K562 (cell line): ENCODE measurements at regions not wholly inside any gene's neighbourhood (a gene's known extent, or its start where the extent isn't known, plus 50 kb on each side); places are given as distances from the start of the nearest gene placed in this dataset.

Source experiments
- ATAC-seq: fragments of 200-7000 bp; cut with Tn5 transposase; 3 replicates; pipeline ENCODE4 v1.9.1; 2020; ENCODE audit warnings: moderate library complexity
- BruUV-seq: library from RNA; stranded (reverse); fragments of 400-500 nt; replicated peaks from 2 replicates; lab custom pipeline; 2021; lab: Mats Ljungman, UMichigan
- CTCF ChIA-PET: fragments of 300-600 bp; formaldehyde crosslinking; extraction: SDS; loops from one replicate; lab custom pipeline; 2021; ENCODE audit warnings: low intra/inter-chr PET ratio; lab: Yijun Ruan, JAX
- POLR2A ChIA-PET: fragments of 300-600, 350-650 bp; sonication (Branson Sonifier 250); formaldehyde crosslinking; extraction: SDS; loops from one replicate; lab custom pipeline; 2021; ENCODE audit warnings: antibody characterized with exemption, inconsistent platforms; lab: Yijun Ruan, JAX
- DNase-seq, 4 experiments: peaks; one replicate each; pipeline versions ENCODE4 v3.0.0 to v3.0.0-alpha.2; 2011 to 2018; ENCODE audit warnings: low spot score in 3 of 4, mixed read lengths in 3 of 4; ENCODE audit errors: extremely low read depth in 1 of 4
- FAIRE-seq: peaks from 2 replicates; lab custom pipeline; 2011; peaks lifted over from hg19 to GRCh38; lab: Jason Lieb, UNC
- H2AFZ ChIP-seq: 2 replicates; pipeline ENCODE4 v1.6.0; 2011; ENCODE audit warnings: low read depth, low read length, control low read depth, inconsistent platforms
- H3K27ac ChIP-seq: fragments of 200-600 bp; 3 replicates; pipeline ENCODE4 v1.8.0; 2011; ENCODE audit warnings: low read depth, mild to moderate bottlenecking, control low read depth, inconsistent platforms, low read length, moderate library complexity, mixed read lengths; ENCODE audit errors: extremely low read depth
- H3K27me3 ChIP-seq, 2 experiments: fragments of 300-600 bp in 1 of 2; 2 replicates in 1 of 2; 3 replicates in 1 of 2; pipeline versions ENCODE4 v1.6.0 to v1.8.0; 2011; ENCODE audit warnings: inconsistent platforms in 2 of 2, low read length in 2 of 2, mild to moderate bottlenecking in 1 of 2, mixed read lengths in 1 of 2, moderate library complexity in 1 of 2; ENCODE audit not compliant: control insufficient read depth in 2 of 2, insufficient read depth in 2 of 2
- H3K36me3 ChIP-seq: fragments of 300-600 bp; 3 replicates; pipeline ENCODE4 v1.8.0; 2011; ENCODE audit warnings: mild to moderate bottlenecking, low read length, inconsistent platforms; ENCODE audit not compliant: control insufficient read depth, insufficient read depth
- H3K4me1 ChIP-seq, 2 experiments: fragments of 200-600 bp in 1 of 2; replicated peaks in 1 of 2; 2 replicates in 1 of 2; 3 replicates in 1 of 2; pipeline versions ENCODE4 v1.5.1 to v1.8.0; 2011; ENCODE audit warnings: inconsistent platforms in 2 of 2, low read length in 2 of 2, mild to moderate bottlenecking in 1 of 2, mixed read lengths in 1 of 2, moderate library complexity in 1 of 2; ENCODE audit not compliant: control insufficient read depth in 2 of 2, insufficient read depth in 2 of 2
- H3K4me2 ChIP-seq: 2 replicates; pipeline ENCODE4 v1.6.1; 2011; ENCODE audit warnings: low read length, control low read depth, inconsistent platforms, mixed read lengths; ENCODE audit not compliant: insufficient read depth
- H3K4me3 ChIP-seq: fragments of 200-600 bp; sonication (generic), shearing (Covaris generic); 2 replicates; pipeline ENCODE4 v1.5.1; 2016; ENCODE audit warnings: control low read depth, inconsistent platforms
- H3K79me2 ChIP-seq: fragments of 200-600 bp; 3 replicates; pipeline ENCODE4 v1.8.0; 2011; ENCODE audit warnings: low read length, inconsistent platforms; ENCODE audit not compliant: control insufficient read depth, insufficient read depth
- H3K9ac ChIP-seq, 2 experiments: 2 replicates each; pipeline versions ENCODE4 v1.6.0 to v1.6.1; 2011; ENCODE audit warnings: low read depth in 2 of 2, low read length in 2 of 2, control low read depth in 1 of 2, inconsistent platforms in 1 of 2, mild to moderate bottlenecking in 1 of 2, mixed read lengths in 1 of 2; ENCODE audit not compliant: insufficient read depth in 1 of 2
- H3K9me1 ChIP-seq: one replicate; pipeline ENCODE4 v1.6.0; 2011; ENCODE audit warnings: inconsistent platforms, mild to moderate bottlenecking, low read length, moderate library complexity; ENCODE audit not compliant: control insufficient read depth, insufficient read depth
- H3K9me3 ChIP-seq: replicated peaks from 2 replicates; pipeline ENCODE4 v1.5.1; 2011; ENCODE audit warnings: low read depth, low read length, inconsistent platforms; ENCODE audit not compliant: control insufficient read depth, insufficient read depth
- H4K20me1 ChIP-seq: replicated peaks from 2 replicates; pipeline ENCODE4 v1.6.1; 2011; ENCODE audit warnings: low read length, inconsistent platforms, mixed read lengths; ENCODE audit not compliant: control insufficient read depth, insufficient read depth
- CHCHD3 ChIP-seq: fragments of 250-450 bp; sonication (Bioruptor Pico); IDR thresholded peaks from 2 replicates; pipeline ENCODE4 v2.1.2; 2022; ENCODE audit warnings: mild to moderate bottlenecking
- EP400 ChIP-seq: fragments of 450-650 bp; IDR thresholded peaks from 2 replicates; pipeline ENCODE4 v1.6.1; 2017; ENCODE audit warnings: antibody characterized with exemption, mild to moderate bottlenecking, moderate library complexity
- ESRRB ChIP-seq: fragments of 250-450 bp; sonication (Bioruptor Pico); IDR thresholded peaks from 2 replicates; pipeline ENCODE4 v1.5.0; 2020; ENCODE audit warnings: mild to moderate bottlenecking, moderate library complexity, borderline replicate concordance
- ILF3 ChIP-seq: fragments of 450-650 bp; IDR thresholded peaks from 2 replicates; pipeline ENCODE4 v1.6.1; 2018; ENCODE audit warnings: antibody characterized with exemption, mild to moderate bottlenecking, moderate library complexity, borderline replicate concordance
- MIER1 ChIP-seq: fragments of 450-650 bp; IDR thresholded peaks from 2 replicates; pipeline ENCODE4 v1.6.1; 2016; ENCODE audit warnings: antibody characterized with exemption, mild to moderate bottlenecking, low read depth
- MXI1 ChIP-seq: IDR thresholded peaks from 2 replicates; pipeline ENCODE4 v1.6.1; 2011; ENCODE audit warnings: low read depth, mild to moderate bottlenecking, improper control_type of control experiment, low read length
- PRDM10 ChIP-seq: fragments of 450-650 bp; IDR thresholded peaks from 2 replicates; pipeline ENCODE4 v1.6.1; 2018; ENCODE audit not compliant: partially characterized antibody
- RNF219 ChIP-seq: fragments of 250-450 bp; sonication (Bioruptor Pico); IDR thresholded peaks from 2 replicates; pipeline ENCODE4 v1.5.0; 2022; ENCODE audit warnings: mild to moderate bottlenecking
- ZNF212 ChIP-seq: fragments of 450-650 bp; formaldehyde crosslinking; IDR thresholded peaks from 2 replicates; pipeline ENCODE4 v1.4.0; 2020; ENCODE audit warnings: mild to moderate bottlenecking
- ZNF699 ChIP-seq: fragments of 250-450 bp; sonication (Bioruptor Pico); IDR thresholded peaks from 2 replicates; pipeline ENCODE4 v1.8.0; 2021; ENCODE audit warnings: mild to moderate bottlenecking, moderate library complexity; ENCODE audit not compliant: insufficient replicate concordance
- WGBS: fragments of 100-300 bp; shearing (Covaris generic); methylation state at CpG from one replicate; pipeline ENCODE4 v1.1.6; 2016; ENCODE audit warnings: low coverage, mixed read lengths; ENCODE audit not compliant: insufficient coverage; ENCODE audit errors: missing lambda C conversion rate; 5-methylcytosine and 5-hydroxymethylcytosine counted together
- in situ Hi-C: fragments of 300-500 bp; cut with MboI; formaldehyde crosslinking; loops from 4 replicates; pipeline ENCODE4 v1.15.0; 2018; ENCODE audit warnings: inconsistent platforms, mixed read lengths
- intact Hi-C: fragments of 100-400 bp; cut with micrococcal nuclease; formaldehyde crosslinking; loops from 2 replicates; pipeline ENCODE4 v1.14.2; 2022
- TF ChIP-seq, protein P1 (sequence below): fragments of 200-400 bp; formaldehyde crosslinking; IDR thresholded peaks from 2 replicates; pipeline ENCODE4 v1.6.1; 2017; ENCODE audit warnings: mild to moderate bottlenecking, low read depth, low read length, moderate library complexity
- TF ChIP-seq, protein P2 (sequence below): fragments of 250-450 bp; sonication (Bioruptor Pico); IDR thresholded peaks from 2 replicates; pipeline ENCODE4 v1.8.0; 2021; ENCODE audit warnings: borderline replicate concordance, mild to moderate bottlenecking, moderate library complexity; ENCODE audit not compliant: poor library complexity, severe bottlenecking

GRCh38 chr5:141734501-141735229, 52.6 kb upstream of the ARAP3 start (continued):
- peak; percentile 86 for TF ChIP-seq MIER1
- TF ChIP-seq ZNF212 (CRISPR knock-in tag), result no peak
- TF ChIP-seq, protein P1, sequence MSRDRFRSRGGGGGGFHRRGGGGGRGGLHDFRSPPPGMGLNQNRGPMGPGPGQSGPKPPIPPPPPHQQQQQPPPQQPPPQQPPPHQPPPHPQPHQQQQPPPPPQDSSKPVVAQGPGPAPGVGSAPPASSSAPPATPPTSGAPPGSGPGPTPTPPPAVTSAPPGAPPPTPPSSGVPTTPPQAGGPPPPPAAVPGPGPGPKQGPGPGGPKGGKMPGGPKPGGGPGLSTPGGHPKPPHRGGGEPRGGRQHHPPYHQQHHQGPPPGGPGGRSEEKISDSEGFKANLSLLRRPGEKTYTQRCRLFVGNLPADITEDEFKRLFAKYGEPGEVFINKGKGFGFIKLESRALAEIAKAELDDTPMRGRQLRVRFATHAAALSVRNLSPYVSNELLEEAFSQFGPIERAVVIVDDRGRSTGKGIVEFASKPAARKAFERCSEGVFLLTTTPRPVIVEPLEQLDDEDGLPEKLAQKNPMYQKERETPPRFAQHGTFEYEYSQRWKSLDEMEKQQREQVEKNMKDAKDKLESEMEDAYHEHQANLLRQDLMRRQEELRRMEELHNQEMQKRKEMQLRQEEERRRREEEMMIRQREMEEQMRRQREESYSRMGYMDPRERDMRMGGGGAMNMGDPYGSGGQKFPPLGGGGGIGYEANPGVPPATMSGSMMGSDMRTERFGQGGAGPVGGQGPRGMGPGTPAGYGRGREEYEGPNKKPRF, result no peak
- no peak for TF ChIP-seq MXI1
- TF ChIP-seq ILF3, result no peak
- TF ChIP-seq EP400, result no peak

GRCh38 chr5:141733198-141733597, 51.2 kb upstream of the ARAP3 start:
- DNase-seq, result no peak
- H3K4me2 ChIP-seq, result no peak overlapping the region
- TF ChIP-seq CHCHD3 (no peak), PRDM10 (no peak), ZNF699 (no peak), ESRRB (no peak), RNF219 (CRISPR knock-in tag) (no peak)
- TF ChIP-seq, protein P2, sequence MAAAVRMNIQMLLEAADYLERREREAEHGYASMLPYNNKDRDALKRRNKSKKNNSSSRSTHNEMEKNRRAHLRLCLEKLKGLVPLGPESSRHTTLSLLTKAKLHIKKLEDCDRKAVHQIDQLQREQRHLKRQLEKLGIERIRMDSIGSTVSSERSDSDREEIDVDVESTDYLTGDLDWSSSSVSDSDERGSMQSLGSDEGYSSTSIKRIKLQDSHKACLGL (CRISPR knock-in tag), result no peak

More at GRCh38 chr5:141733198-141733597, 51.2 kb upstream of the ARAP3 start:
- in situ Hi-C loops, result no loop called here
- peaks cover 19% of the 10 kb centered on the region for H4K20me1 ChIP-seq
- CTCF ChIA-PET, result no interaction called here
- peaks cover 0 to 25% of the 10 kb centered on the region in 2 experiments; a peak in 2 of 5 replicates for H3K27me3 ChIP-seq
- no peak overlapping the region for H3K9ac ChIP-seq
- H2AFZ ChIP-seq, result no peak overlapping the region
- FAIRE-seq (no peak), ATAC-seq (no peak)
- H3K9me3 ChIP-seq, result no peaks in the 10 kb centered on the region
- WGBS, result 4% methylated on average over 2 of the region's 2 CpGs
- H3K36me3 ChIP-seq, result no peaks in the 10 kb centered on the region
- H3K27ac ChIP-seq, result no peak overlapping the region
- no peaks in the 10 kb centered on the region for H3K4me1 ChIP-seq
- no TSS peak for BruUV-seq
- H3K9me1 ChIP-seq, result no peaks in the 10 kb centered on the region
- no peak overlapping the region for H3K4me3 ChIP-seq
- no peaks in the 10 kb centered on the region for H3K79me2 ChIP-seq
- POLR2A ChIA-PET, result no interaction called here
- intact Hi-C loops, result no loop called here
